DMS114 treated with DMSO at 0.1 percent for 48 hours (cell line): ENCODE measurements at regions not wholly inside any gene's neighbourhood (a gene's known extent, or its start where the extent isn't known, plus 50 kb on each side); places are given as distances from the start of the nearest gene placed in this dataset.
"Not testable (repeated sequence)": the region's sequence is repeated elsewhere in the genome, so short reads cannot be mapped to it uniquely, and the experiment has no call there.

Source experiments
- DNase-seq: peaks from one replicate; lab custom pipeline; 2025; ENCODE audit not compliant: unreplicated experiment; lab: John Stamatoyannopoulos, UW

DNA sequence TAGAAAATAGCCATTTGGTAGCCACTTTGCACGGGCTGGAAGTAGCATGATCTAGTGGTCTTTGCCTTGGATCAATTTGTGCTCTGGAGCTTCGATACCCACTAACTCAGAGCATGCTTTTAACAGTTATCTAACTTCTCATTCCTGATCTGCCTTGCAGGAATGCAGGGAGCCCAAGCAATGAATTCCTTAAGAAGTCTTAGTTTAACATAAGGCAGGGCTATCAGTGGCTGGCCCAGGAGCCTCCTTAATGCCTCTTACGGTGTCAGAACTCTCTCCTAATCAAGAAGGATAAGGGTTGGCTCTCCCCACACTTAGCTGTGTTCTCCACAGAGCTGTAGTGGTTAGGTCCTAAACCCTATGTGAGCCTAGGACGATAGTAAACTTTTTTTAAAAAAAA is 95.8 kb upstream of the TBCA start:
- DNase-seq: no peak

DNA sequence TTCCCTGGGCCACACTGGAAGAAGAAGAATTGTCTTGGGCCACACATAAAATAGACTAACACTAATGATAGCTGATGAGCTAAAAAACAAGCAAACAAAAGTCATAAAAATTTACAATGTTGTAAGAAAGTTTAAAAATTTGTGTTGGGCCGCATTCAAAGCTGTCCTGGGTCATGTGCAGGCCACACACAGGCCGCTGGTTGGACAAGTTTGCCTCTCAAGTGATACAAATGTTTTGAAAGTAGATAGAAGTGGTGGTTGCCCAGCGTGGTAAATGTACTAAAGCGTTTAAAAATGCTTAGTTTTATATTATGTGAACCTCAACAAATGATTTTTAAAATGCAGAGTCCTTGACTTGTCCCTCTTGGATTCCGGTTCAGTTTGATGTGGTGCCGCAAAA is 94.9 kb upstream of the TBCA start:
- no peak for DNase-seq

DNA sequence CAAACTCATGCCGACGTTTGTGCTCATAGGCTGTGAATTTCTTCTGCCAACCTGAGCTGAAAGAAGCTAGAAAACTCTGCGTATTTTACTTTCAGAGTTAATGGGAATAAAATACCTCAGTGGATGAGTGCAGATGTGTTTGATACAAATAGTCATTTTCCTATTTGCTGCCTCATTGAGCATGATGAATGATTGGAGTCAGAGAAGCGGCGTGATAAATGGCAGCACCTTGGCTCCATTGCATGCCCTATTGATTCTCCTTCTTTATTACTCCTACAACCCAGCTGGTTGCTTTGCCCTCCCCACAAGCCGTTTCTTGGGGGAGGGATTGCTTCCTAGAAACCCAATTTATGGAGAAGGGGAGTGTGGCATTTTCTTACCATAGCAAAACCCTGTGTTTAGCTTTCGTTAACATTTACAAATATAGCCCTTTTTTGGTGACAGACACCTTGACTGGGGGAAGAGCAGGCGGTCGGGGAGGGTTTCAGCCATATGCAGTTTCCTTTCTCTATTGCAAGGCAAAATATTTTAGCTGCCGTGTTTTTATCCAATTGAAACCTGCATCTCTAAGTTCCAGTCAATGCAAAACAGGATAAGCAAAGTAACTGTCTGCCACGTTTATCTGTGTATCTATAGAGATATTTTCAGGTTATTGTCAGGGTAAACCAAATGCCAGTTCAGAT is 93.1 kb upstream of the TBCA start:
- DNase-seq: no peak

- no peak for DNase-seq
These were observed 91.8 kb upstream of the TBCA start for GRCh38 chr5:77867914-77868313.

- DNase-seq: peak; percentile 20
These were observed 91.1 kb upstream of the TBCA start for GRCh38 chr5:77867194-77867691.

DNA sequence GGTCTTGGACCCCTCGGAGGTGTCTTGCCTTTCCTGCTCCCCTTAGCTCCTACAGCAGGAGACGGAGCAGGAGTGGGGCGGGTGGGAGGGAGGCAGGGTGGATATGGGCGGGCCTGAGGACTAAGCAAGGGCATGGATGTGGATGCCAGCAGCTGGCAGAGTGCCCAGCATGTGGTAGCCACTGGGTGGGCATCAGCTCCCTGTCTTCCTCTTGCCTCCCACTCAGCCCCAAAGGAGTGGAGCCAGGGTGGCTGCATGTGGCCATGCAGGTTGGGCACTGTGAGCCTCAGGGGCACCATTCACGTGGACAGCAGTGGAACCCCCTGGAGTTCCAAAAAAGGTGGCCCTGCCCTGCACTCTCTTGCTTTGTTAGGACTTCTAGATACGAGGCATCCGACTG is 90.1 kb upstream of the TBCA start:
- no peak for DNase-seq

GRCh38 chr5:77864997-77865396 is 88.9 kb upstream of the TBCA start:
- no peak for DNase-seq

DNA sequence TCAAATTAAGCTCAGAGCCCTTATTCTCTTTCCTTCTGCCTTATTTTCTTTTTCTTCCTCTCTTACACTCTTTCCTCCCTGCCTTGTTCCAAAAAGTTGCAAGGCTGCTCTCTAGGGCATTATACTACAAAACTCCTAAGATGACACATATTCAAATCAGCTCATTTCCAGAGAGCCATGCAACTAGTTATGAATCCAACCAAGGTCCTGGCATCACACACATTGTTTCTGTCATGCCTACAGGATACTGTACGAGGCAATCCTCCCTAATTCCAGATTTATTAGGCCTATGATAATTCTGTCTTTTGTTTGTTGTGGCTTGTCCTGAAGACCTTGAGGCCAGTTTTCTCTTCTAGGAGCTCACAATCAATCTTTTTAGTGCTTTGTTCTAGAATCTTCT is 87.0 kb upstream of the TBCA start:
- DNase-seq: no peak

DNA sequence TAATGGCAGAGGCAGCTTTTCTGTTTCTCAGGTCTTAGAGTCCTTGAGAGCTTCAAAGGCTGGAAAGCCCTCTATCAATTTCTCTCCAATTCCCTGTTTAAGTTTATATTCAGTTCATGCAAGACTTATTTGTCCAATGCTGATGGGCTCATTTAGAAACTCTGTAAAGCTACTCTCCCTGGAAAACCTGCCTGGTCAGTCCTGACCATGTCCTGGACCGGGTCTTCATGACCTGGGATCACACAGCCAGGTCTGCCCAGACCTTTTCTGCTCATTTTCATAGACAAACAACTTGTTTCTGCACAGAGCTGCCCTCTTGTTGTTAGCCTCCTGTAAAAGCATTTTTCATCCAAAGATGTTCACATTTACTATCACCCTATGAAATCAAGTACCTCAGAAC is 85.4 kb upstream of the TBCA start:
- no peak for DNase-seq

DNA sequence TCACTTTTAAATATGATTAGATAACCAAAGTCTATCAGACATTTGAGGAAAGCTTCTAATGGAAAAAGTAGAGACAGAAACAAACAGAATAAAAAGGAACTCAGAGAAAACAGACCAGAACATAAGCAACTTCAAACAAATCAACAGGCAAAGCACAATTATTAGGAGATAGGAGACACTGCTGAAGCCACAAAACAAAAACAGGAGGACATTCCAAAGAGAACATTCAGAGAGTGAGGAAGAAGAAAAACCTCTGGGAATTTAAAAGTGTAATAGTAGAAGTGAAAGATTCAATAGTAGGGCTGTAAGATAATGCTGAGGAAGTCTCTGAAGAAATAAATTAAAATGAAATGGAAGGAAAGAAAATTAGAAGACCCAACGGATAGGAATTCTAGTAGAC is 83.2 kb upstream of the TBCA start:
- no peak for DNase-seq

DNA sequence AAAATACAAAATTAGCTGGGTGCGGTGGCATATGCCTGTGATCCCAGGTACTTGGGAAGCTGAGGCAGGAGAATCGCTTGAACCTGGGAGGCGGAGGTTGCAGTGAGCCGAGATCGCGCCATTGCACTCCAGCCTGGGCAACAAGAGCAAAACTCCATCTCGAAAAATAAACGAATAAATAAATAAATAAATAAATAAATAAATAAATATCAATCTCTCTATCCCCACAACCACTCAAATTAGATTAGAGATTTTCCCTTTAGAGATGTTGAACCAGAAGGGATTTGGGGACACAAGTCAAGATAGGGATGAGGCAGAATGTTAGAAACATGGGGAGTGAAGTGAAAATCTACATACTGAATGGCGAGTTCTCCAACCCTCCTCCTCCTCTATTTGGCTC is 82.5 kb upstream of the TBCA start:
- not testable (repeated sequence) for DNase-seq

DNA sequence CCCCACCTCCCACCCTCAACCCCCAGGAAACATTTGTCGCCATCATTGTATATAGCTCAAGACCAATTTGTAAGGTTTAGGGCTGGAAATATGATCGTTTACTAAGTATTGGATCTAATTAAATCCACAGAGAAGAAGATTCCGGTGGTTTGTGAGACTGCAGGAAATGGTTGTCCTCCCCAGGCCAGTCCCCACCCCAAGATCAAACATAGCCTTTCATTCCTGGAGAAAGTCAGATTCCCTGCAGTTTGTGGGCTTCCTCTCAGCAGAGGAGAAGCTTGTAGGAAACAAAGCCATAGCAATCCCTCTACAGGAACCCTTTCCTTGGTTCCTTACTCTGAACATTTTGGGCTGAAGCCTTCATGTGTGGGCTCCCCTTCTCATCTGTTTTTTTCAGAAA is 79.2 kb upstream of the TBCA start:
- no peak for DNase-seq

DNA sequence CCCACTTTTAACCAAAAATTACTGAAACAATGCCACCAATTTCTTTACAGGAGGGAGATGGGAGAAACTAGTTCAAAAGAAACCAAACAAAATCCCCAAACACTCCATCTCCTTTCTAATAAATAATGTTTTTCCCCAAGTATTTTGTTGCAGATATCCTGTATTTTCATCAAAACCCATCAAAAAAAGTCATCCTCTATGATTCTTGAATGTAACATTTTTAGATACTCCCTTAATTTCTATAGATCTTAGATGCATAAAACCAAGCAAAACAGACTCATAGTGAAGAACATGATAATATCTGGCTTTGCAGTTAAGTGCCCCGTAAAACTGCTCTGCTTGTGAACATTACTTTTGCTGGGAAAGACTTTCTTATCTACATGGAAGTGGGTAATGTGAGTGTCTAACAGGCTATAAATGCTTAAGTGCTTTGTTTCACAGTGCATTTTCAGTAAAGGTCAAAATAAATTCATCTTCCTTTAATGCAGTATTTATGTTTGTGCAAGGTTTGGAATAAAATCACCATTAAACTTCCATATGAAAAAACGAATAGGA is 77.3 kb upstream of the TBCA start:
- no peak for DNase-seq

- DNase-seq: no peak
These were observed 76.6 kb upstream of the TBCA start for GRCh38 chr5:77852514-77853352.

- DNase-seq: no peak
These were observed 76.0 kb upstream of the TBCA start for GRCh38 chr5:77852068-77852513.

- DNase-seq: no peak
These were observed 75.3 kb upstream of the TBCA start for GRCh38 chr5:77851176-77852067.

DNA sequence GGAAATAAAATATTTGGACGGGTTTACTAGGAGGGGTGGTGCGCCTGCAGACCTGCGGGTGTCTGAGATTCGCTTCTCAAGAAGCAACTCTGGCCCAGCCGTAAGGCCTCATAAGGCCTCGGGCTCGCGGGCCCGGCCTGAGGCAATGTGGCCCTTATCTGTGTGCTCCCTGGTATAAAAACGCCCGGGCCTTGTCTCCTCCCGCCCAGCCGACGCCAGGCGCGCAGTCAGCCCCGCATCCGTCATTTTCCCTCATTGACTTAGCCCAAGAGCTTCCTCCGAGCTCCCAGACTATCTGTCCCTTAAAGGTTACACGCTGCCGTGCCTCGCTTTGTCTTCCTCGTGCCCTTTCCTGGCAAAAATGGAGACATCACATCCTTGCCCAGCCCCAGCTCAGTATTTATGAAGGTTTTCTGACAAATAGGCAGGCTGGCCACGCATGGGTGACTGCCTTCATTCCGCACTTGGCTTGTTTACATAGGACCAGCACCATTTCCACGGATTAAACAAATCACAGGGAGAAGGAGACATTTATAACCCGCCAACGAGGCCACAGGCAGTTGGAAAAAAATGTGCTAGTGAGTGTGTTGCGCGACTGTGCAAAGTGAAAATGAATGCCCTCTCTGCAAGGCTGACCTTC is 74.5 kb upstream of the TBCA start:
- DNase-seq: no peak

- DNase-seq: no peak
These were observed 73.3 kb upstream of the TBCA start for GRCh38 chr5:77849308-77849900.

DNA sequence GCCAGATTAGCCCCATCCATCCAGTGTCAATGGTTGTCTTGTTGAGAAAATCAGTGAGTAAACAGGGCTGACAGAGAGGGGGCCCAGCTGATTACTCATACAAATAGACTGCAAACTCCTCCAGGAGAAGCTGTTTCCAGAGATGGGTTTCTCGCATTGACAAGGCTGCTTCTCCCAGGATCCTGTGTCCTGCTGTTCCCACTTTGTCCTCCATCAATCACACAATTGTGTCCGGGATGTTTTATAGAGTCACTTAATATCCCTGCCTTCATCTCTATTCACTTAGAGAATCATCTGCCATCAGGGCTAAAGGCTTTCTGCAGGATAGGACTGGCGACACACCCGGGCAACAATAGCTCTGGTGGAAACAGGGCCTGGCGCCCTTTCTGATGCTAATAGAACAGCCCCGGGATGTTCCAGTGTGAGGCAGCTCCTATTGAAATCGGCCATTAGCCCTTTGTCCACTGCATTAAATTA is 71.7 kb upstream of the TBCA start:
- DNase-seq: no peak

DNA sequence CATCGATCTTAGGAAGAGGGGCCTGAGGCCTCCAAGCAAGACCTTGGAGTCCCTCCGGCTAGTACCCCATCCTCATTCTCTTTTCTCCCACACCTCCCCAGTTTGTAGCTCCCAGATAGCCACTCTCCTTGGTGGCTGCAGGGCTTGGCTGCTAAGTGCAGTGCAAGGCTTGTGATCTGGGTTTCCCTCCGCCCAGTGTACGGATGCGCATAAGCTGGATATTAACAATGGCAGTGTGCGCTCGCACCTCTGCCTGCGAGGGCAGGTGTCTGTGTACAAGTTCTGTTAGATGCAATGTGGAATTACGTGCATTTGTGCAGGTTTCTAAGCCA is 71.0 kb upstream of the TBCA start:
- no peak for DNase-seq
